ENCODE measurements at regions not wholly inside any gene's neighbourhood (a gene's known extent, or its start where the extent isn't known, plus 50 kb on each side); places are given as distances from the start of the nearest gene placed in this dataset.
"Not testable (repeated sequence)": the region's sequence is repeated elsewhere in the genome, so short reads cannot be mapped to it uniquely, and the experiment has no call there.

GRCh38 chr21:29396951-29397455, 98.3 kb downstream of the BACH1 start:
- peak; percentile 20 for DNase-seq

GRCh38 chr21:29403301-29403700, 104.6 kb downstream of the BACH1 start:
- no peak for DNase-seq

GRCh38 chr21:29403922-29404538, 105.3 kb downstream of the BACH1 start:
- peak; percentile 56 for DNase-seq

- no peak for DNase-seq
These were observed 106.9 kb downstream of the BACH1 start for GRCh38 chr21:29405503-29406122.

GRCh38 chr21:29406385-29406784, 107.7 kb downstream of the BACH1 start:
- peak; percentile 54 for DNase-seq

GRCh38 chr21:29407571-29407970, 108.8 kb downstream of the BACH1 start:
- DNase-seq, result no peak

- no peak for DNase-seq
These were observed 115.0 kb downstream of the BACH1 start for GRCh38 chr21:29413683-29414082.

GRCh38 chr21:29416268-29416667, 117.5 kb downstream of the BACH1 start:
- no peak for DNase-seq

- DNase-seq, result no peak
These were observed 120.1 kb downstream of the BACH1 start for GRCh38 chr21:29418813-29419212.

GRCh38 chr21:29419422-29419821, 120.7 kb downstream of the BACH1 start:
- DNase-seq, result no peak

GRCh38 chr21:29423099-29423870, 124.6 kb downstream of the BACH1 start:
- DNase-seq, result peak; percentile 4

- DNase-seq, result no peak
These were observed 126.0 kb downstream of the BACH1 start for GRCh38 chr21:29424728-29425127.

GRCh38 chr21:29429218-29429617, 130.5 kb downstream of the BACH1 start:
- no peak for DNase-seq

GRCh38 chr21:29430030-29430429, 131.3 kb downstream of the BACH1 start:
- no peak for DNase-seq

GRCh38 chr21:29430576-29430975, 131.9 kb downstream of the BACH1 start:
- DNase-seq, result no peak

GRCh38 chr21:29431178-29431577, 132.5 kb downstream of the BACH1 start:
- no peak for DNase-seq

- no peak for DNase-seq
These were observed 133.0 kb downstream of the BACH1 start for GRCh38 chr21:29431680-29432079.

GRCh38 chr21:29433366-29434059, 134.8 kb downstream of the BACH1 start:
- DNase-seq, result peak; percentile 44

GRCh38 chr21:29434081-29434480, 135.4 kb downstream of the BACH1 start:
- DNase-seq, result no peak

GRCh38 chr21:29434982-29435381, 136.3 kb downstream of the BACH1 start:
- not testable (repeated sequence) for DNase-seq

- DNase-seq, result no peak
These were observed 137.4 kb downstream of the BACH1 start for GRCh38 chr21:29436143-29436542.

- no peak for DNase-seq
These were observed 137.9 kb downstream of the BACH1 start for GRCh38 chr21:29436650-29437049.

- no peak for DNase-seq
These were observed 142.9 kb downstream of the BACH1 start for GRCh38 chr21:29441651-29442050.

Data from OCI-M1 (cell line).